ENCODE measurements at regions not wholly inside any gene's neighbourhood (a gene's known extent, or its start where the extent isn't known, plus 50 kb on each side); places are given as distances from the start of the nearest gene placed in this dataset.

DNA sequence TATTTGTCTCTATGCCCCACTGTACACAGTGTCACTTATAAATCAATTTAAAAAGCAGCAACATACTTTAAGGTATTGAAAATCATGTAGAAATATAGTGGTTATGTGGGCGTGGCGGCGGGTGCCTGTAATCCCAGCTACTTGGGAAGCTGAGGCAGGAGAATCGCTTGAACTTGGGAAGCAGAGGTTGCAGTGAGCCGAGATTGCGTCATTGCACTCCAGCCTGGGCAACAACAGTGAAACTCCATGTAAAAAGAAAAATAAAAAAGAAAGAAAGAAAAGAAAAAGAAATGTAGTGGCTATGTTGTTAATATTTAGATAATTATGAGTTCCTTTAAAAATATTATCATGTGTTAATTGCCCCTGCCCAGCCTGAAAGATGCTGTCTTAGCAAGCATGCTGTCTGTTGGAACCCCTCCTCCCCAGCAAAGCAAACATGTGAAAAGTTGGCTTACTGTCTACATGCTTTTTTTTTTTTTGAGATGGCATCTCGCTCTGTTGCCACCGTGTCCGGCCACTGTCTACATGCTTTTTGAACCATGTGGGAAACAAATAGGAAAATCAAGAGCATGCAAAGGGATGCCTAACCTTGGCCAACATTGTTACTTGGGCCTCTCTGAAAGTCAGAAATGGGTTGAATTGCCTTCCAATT is 151.4 kb upstream of the TSHZ2 start:
- DNase-seq (ENCODE audit: low read depth, low spot score), result no peak
- ChIA-PET POLR2A (no interaction called here), CTCF (no interaction called here)
- H3K4me3 ChIP-seq (ENCODE audit: low read depth, low read length), result no peak overlapping the region
- TF ChIP-seq, protein P1, sequence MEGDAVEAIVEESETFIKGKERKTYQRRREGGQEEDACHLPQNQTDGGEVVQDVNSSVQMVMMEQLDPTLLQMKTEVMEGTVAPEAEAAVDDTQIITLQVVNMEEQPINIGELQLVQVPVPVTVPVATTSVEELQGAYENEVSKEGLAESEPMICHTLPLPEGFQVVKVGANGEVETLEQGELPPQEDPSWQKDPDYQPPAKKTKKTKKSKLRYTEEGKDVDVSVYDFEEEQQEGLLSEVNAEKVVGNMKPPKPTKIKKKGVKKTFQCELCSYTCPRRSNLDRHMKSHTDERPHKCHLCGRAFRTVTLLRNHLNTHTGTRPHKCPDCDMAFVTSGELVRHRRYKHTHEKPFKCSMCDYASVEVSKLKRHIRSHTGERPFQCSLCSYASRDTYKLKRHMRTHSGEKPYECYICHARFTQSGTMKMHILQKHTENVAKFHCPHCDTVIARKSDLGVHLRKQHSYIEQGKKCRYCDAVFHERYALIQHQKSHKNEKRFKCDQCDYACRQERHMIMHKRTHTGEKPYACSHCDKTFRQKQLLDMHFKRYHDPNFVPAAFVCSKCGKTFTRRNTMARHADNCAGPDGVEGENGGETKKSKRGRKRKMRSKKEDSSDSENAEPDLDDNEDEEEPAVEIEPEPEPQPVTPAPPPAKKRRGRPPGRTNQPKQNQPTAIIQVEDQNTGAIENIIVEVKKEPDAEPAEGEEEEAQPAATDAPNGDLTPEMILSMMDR (IDR thresholded peaks at IDR 0.05; ENCODE audit: insufficient read depth, low read length, missing control alignments), result no peak

DNA sequence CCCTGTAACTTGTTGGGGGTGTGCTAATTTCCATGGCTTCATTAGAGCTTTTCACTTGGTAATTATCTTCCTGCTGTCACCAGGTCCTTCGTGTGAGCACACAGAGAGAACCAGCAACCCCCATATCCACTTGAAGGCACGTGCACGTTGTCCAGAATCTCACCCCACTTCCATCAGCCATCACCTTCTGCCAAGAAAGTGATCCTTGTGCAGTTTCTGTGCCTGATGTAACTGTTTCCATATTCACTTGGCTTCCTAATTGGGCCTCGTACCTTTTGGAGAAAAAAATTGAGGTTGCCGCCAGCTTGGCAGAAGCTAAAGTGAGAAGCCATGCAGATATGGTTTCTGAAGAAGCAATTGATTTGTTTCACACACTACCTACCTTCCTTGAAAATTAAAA is 153.7 kb upstream of the TSHZ2 start:
- POLR2A ChIA-PET, result no interaction called here
- no peak for DNase-seq (ENCODE audit: low read depth, low spot score)
- TF ChIP-seq, protein P1 (IDR thresholded peaks at IDR 0.05; ENCODE audit: insufficient read depth, low read length, missing control alignments), result no peak
- CTCF ChIA-PET, result no interaction called here
- no peak overlapping the region for H3K4me3 ChIP-seq (ENCODE audit: low read depth, low read length)

DNA sequence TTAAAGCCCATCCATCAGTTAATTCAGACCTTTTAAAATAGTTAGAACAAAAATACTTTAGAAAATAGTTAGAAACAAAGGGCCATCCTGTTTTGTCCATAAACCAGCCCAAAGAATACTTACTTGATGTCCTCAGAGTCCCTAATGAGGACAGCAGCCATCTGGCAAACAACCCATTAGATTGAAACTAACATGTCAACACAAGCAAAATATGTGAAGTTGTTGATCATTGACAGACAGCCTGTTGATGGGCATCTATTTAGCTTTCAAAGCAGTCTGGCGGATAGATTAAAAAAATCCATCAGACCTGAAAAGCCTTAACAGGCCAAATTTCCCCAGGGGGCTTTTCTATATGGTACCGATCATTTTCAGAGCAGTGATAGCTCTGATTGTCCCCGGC is 154.2 kb upstream of the TSHZ2 start:
- no peak for DNase-seq (ENCODE audit: low read depth, low spot score)
- POLR2A ChIA-PET, result no interaction called here
- H3K4me3 ChIP-seq (ENCODE audit: low read depth, low read length), result no peak overlapping the region
- CTCF ChIA-PET, result no interaction called here
- TF ChIP-seq, protein P1 (IDR thresholded peaks at IDR 0.05; ENCODE audit: insufficient read depth, low read length, missing control alignments), result no peak

DNA sequence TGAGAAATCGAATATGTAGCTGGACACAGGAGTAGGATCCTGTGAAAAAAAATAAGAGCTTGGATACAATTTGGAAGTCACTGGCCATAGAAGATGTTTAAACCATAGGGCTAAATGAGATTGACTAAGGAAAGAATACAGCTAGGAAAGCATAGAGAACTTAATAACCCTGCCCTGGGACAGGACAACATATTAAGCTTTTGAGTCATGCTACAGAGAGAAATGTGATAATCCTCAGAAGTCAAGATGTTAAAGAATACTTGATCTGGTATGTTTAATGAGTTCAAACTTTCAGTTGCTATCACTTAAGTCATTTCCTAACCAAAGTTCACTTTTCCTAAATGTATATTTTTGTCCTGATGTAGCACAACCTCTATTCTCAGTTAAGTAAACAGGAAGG is 154.6 kb upstream of the TSHZ2 start:
- no peak overlapping the region for H3K4me3 ChIP-seq (ENCODE audit: low read depth, low read length)
- CTCF ChIA-PET, result no interaction called here
- POLR2A ChIA-PET, result interaction anchor here (0.6 kb wide), 1 partner anchor 459 kb away, joined by 3 read pairs; no protein-coding TSS in a partner anchor
- TF ChIP-seq, protein P1 (IDR thresholded peaks at IDR 0.05; ENCODE audit: insufficient read depth, low read length, missing control alignments), result no peak
- no peak for DNase-seq (ENCODE audit: low read depth, low spot score)

DNA sequence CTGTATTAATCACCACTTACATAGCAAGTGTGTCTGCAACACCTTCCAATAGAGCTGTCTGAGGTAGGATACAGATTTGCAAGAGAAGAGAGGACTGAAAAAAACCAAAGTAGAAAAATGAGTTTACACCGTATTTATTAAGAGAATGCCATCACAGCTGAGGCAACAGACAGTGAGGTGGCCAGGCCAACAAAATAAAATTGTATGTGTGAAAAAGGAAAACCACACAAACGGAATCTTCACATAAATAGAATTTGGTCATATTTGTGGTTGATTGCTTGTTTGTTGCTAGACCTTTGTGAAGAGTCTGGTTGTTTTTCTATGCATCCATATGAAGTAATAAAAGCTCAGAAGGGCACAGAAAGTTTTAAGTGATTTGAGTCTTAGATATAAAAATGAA is 157.8 kb upstream of the TSHZ2 start:
- POLR2A ChIA-PET, result no interaction called here
- TF ChIP-seq, protein P1 (IDR thresholded peaks at IDR 0.05; ENCODE audit: insufficient read depth, low read length, missing control alignments), result no peak
- no peak for DNase-seq (ENCODE audit: low read depth, low spot score)
- CTCF ChIA-PET, result no interaction called here
- no peak overlapping the region for H3K4me3 ChIP-seq (ENCODE audit: low read depth, low read length)

DNA sequence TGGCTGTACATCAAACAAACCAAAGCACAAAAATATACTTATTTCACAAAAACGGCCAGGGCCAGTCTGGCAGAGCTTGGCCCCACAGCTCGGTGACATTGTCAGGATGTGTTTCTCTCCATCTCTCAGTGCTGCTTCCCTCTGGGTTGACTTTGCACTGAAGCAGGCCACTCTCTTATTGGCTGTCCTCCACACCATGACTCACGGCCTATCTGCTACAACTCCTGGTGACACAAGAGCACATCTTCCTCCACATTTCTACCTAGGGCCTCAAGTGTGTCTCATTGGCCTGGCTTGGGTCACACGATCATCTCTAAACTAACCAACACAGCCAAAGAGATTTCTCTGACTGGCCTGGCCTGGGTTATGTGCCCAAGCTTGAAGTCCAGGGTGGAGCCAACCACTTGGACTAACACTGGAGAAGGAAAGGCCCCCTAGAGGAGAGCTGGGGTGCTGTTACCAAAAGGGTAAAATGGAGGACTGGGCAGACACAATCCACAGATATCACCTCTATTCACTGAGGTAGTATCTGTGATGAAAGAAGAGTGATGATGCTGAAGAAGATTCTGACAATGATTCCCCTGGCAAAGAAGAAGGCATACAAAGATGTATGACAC is 159.8 kb upstream of the TSHZ2 start:
- TF ChIP-seq, protein P1 (IDR thresholded peaks at IDR 0.05; ENCODE audit: insufficient read depth, low read length, missing control alignments), result no peak
- no peak for DNase-seq (ENCODE audit: low read depth, low spot score)
- ChIA-PET POLR2A (no interaction called here), CTCF (no interaction called here)
- no peak overlapping the region for H3K4me3 ChIP-seq (ENCODE audit: low read depth, low read length)
